CD14-positive monocyte (primary cell): ENCODE measurements at regions not wholly inside any gene's neighbourhood (a gene's known extent, or its start where the extent isn't known, plus 50 kb on each side); places are given as distances from the start of the nearest gene placed in this dataset.

Experiments
- DNase-seq, 3 donors: peaks; one replicate each; pipeline ENCODE4 v3.0.0-alpha.2; 2011 to 2022
- H2AFZ ChIP-seq: 2 replicates; pipeline ENCODE4 v1.6.0; 2012; ENCODE audit warnings: mild to moderate bottlenecking, low read depth, low read length, inconsistent platforms; ENCODE audit not compliant: insufficient read depth, poor library complexity, severe bottlenecking
- H3K27ac ChIP-seq, 2 donors: 1 replicate in 1 of 2; 2 replicates in 1 of 2; pipeline ENCODE4 v1.5.1; 2012 to 2013; ENCODE audit warnings: low read length in 2 of 2, control low read depth in 1 of 2, inconsistent platforms in 1 of 2, low read depth in 1 of 2, mild to moderate bottlenecking in 1 of 2
- H3K27me3 ChIP-seq, 2 donors: one replicate each; pipeline versions ENCODE4 v1.6.0 to v1.6.1; 2011 to 2013; ENCODE audit warnings: low read length in 2 of 2; ENCODE audit not compliant: control insufficient read depth in 2 of 2, insufficient read depth in 2 of 2
- H3K36me3 ChIP-seq, 2 donors: replicated peaks in 1 of 2; 1 replicate in 1 of 2; 2 replicates in 1 of 2; pipeline versions ENCODE4 v1.5.1 to v1.6.1; 2012 to 2013; ENCODE audit warnings: low read length in 2 of 2, control low read depth in 1 of 2, inconsistent platforms in 1 of 2, mild to moderate bottlenecking in 1 of 2; ENCODE audit not compliant: insufficient read depth in 2 of 2, control insufficient read depth in 1 of 2
- H3K4me1 ChIP-seq, 2 donors: 1 replicate in 1 of 2; 2 replicates in 1 of 2; pipeline versions ENCODE4 v1.5.1 to v1.6.1; 2012 to 2013; ENCODE audit warnings: low read length in 2 of 2, control low read depth in 1 of 2, inconsistent platforms in 1 of 2, mild to moderate bottlenecking in 1 of 2, moderate library complexity in 1 of 2; ENCODE audit not compliant: insufficient read depth in 2 of 2, control insufficient read depth in 1 of 2
- H3K4me2 ChIP-seq: replicated peaks from 2 replicates; pipeline ENCODE3; 2012; ENCODE audit warnings: low read length, moderate library complexity, mild to moderate bottlenecking; ENCODE audit not compliant: poor library complexity, severe bottlenecking; ENCODE audit errors: extremely low read depth
- H3K4me3 ChIP-seq, 3 experiments: fragments of 200-600 bp in 1 of 3; sonication (generic) in 1 of 3; replicated peaks in 1 of 3; 1 replicate in 2 of 3; 2 replicates in 1 of 3; pipeline ENCODE4 v1.5.1; 2011 to 2013; ENCODE audit warnings: low read length in 3 of 3, mild to moderate bottlenecking in 3 of 3, control low read depth in 2 of 3, low read depth in 2 of 3, inconsistent platforms in 1 of 3, moderate library complexity in 1 of 3
- H3K79me2 ChIP-seq: 2 replicates; pipeline ENCODE4 v1.6.0; 2012; ENCODE audit warnings: mild to moderate bottlenecking, control low read depth, inconsistent platforms, low read length, moderate library complexity; ENCODE audit not compliant: insufficient read depth
- H3K9ac ChIP-seq: 2 replicates; pipeline ENCODE4 v1.6.0; 2017; ENCODE audit warnings: low read length, mild to moderate bottlenecking; ENCODE audit not compliant: insufficient read depth, poor library complexity, severe bottlenecking
- H3K9me3 ChIP-seq, 2 donors: replicated peaks in 1 of 2; 1 replicate in 1 of 2; 2 replicates in 1 of 2; pipeline versions ENCODE4 v1.5.1 to v1.6.1; 2012 to 2013; ENCODE audit warnings: low read length in 2 of 2, control low read depth in 1 of 2; ENCODE audit not compliant: control insufficient read depth in 1 of 2, insufficient read depth in 1 of 2
- H4K20me1 ChIP-seq: 2 replicates; pipeline ENCODE4 v1.6.0; 2012; ENCODE audit warnings: mild to moderate bottlenecking, low read length, control low read depth, moderate library complexity; ENCODE audit not compliant: insufficient read depth
- H3K27ac Mint-ChIP-seq, 7 donors: one replicate each; pipeline ENCODE4 v1.8.0; 2020; ENCODE audit warnings: mild to moderate bottlenecking in 7 of 7, mixed read lengths in 7 of 7, moderate library complexity in 6 of 7, inconsistent platforms in 2 of 7
- H3K27me3 Mint-ChIP-seq, 3 donors: one replicate each; pipeline ENCODE4 v1.8.0; 2021 to 2022; ENCODE audit warnings: low read depth in 3 of 3, mild to moderate bottlenecking in 3 of 3, mixed read lengths in 3 of 3, moderate library complexity in 3 of 3, inconsistent platforms in 1 of 3
- H3K36me3 Mint-ChIP-seq, 2 donors: one replicate each; pipeline ENCODE4 v1.8.0; 2020; ENCODE audit warnings: mixed read lengths in 2 of 2, inconsistent platforms in 1 of 2, mild to moderate bottlenecking in 1 of 2
- H3K4me1 Mint-ChIP-seq: one replicate; pipeline ENCODE4 v1.8.0; 2020; ENCODE audit warnings: mild to moderate bottlenecking, mixed read lengths
- H3K4me3 Mint-ChIP-seq, 2 donors: one replicate each; pipeline ENCODE4 v1.8.0; 2020; ENCODE audit warnings: mild to moderate bottlenecking in 2 of 2, mixed read lengths in 2 of 2, moderate library complexity in 1 of 2
- H3K9me3 Mint-ChIP-seq, 7 donors: one replicate each; pipeline ENCODE4 v1.8.0; 2020 to 2022; ENCODE audit warnings: mixed read lengths in 7 of 7, mild to moderate bottlenecking in 6 of 7, moderate library complexity in 6 of 7, inconsistent platforms in 2 of 7
- WGBS: methylation state at CpG from one replicate; pipeline ENCODE4 v1.1.5; 2013; ENCODE audit warnings: missing lambda C conversion rate; ENCODE audit not compliant: insufficient coverage; 5-methylcytosine and 5-hydroxymethylcytosine counted together
- intact Hi-C, 2 donors: fragments of 100-400 bp; cut with micrococcal nuclease; formaldehyde crosslinking; loops; one replicate each; pipeline versions ENCODE4 v1.15.0 to v1.15.1; 2023
- TF ChIP-seq, protein P1 (sequence below): fragments of 200-600 bp; IDR thresholded peaks from one replicate; pipeline ENCODE4 v1.8.0; 2022; ENCODE audit warnings: antibody characterized with exemption, mild to moderate bottlenecking

GRCh38 chr6:117028256-117028655 is 151.2 kb downstream of the RFX6 start:
- Mint-ChIP-seq H3K27ac (no peak overlapping the region), H3K36me3 (no peaks in the 10 kb centered on the region), H3K4me1 (no peaks in the 10 kb centered on the region), H3K27me3 (no peaks in the 10 kb centered on the region), H3K4me3 (no peak overlapping the region), H3K9me3 (peaks cover 0 to 4% (median 0%) of the 10 kb centered on the region in 7 donors)
- no peaks in the 10 kb centered on the region for H3K9me3 ChIP-seq
- no peaks in the 10 kb centered on the region for H3K79me2 ChIP-seq
- H3K9ac ChIP-seq: no peak overlapping the region
- no peak overlapping the region for H3K4me2 ChIP-seq
- WGBS: no CpG with 5 or more reads among the region's 1 CpG
- no peaks in the 10 kb centered on the region for H3K4me1 ChIP-seq
- H3K4me3 ChIP-seq: no peak overlapping the region
- TF ChIP-seq, protein P1, sequence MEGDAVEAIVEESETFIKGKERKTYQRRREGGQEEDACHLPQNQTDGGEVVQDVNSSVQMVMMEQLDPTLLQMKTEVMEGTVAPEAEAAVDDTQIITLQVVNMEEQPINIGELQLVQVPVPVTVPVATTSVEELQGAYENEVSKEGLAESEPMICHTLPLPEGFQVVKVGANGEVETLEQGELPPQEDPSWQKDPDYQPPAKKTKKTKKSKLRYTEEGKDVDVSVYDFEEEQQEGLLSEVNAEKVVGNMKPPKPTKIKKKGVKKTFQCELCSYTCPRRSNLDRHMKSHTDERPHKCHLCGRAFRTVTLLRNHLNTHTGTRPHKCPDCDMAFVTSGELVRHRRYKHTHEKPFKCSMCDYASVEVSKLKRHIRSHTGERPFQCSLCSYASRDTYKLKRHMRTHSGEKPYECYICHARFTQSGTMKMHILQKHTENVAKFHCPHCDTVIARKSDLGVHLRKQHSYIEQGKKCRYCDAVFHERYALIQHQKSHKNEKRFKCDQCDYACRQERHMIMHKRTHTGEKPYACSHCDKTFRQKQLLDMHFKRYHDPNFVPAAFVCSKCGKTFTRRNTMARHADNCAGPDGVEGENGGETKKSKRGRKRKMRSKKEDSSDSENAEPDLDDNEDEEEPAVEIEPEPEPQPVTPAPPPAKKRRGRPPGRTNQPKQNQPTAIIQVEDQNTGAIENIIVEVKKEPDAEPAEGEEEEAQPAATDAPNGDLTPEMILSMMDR: no peak
- no peak for DNase-seq
- H2AFZ ChIP-seq: no peak overlapping the region
- H3K36me3 ChIP-seq: no peaks in the 10 kb centered on the region
- intact Hi-C loops: no loop called here
- H3K27me3 ChIP-seq: no peaks in the 10 kb centered on the region
- H4K20me1 ChIP-seq: no peaks in the 10 kb centered on the region
- no peak overlapping the region for H3K27ac ChIP-seq

DNA sequence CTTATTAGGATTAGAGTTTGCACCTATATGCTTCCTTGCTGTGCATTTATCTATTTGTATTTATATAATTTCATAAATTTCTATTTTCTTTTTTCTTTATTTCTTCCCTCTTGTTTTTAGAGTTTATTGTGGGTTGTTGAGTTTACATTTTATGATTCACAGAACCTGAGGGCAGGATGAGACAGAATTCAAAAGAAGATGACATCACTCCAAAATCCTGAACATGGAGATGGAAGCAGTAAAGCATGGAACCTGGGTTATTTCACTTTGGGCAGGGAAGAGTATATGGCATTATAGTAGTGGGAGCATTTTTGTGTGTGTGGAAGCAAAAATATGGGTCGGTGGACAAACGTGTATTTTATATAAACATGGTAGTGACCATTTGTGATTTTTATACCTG is 157.5 kb downstream of the RFX6 start:
- intact Hi-C loops: no loop called here
- Histone ChIP-seq H3K9me3 (no peaks in the 10 kb centered on the region), H3K27me3 (no peaks in the 10 kb centered on the region), H3K9ac (no peak overlapping the region), H2AFZ (no peak overlapping the region), H3K4me1 (no peaks in the 10 kb centered on the region), H3K79me2 (no peaks in the 10 kb centered on the region), H4K20me1 (no peaks in the 10 kb centered on the region), H3K4me2 (no peak overlapping the region), H3K4me3 (no peak overlapping the region), H3K36me3 (no peaks in the 10 kb centered on the region), H3K27ac (no peak overlapping the region)
- H3K27ac Mint-ChIP-seq: no peak overlapping the region
- peaks cover 0 to 5% (median 0%) of the 10 kb centered on the region in 3 donors for H3K27me3 Mint-ChIP-seq
- H3K4me1 Mint-ChIP-seq: no peaks in the 10 kb centered on the region
- H3K9me3 Mint-ChIP-seq: peaks cover 0 to 6% (median 2%) of the 10 kb centered on the region in 7 donors
- no CpG with 5 or more reads among the region's 2 CpGs for WGBS
- TF ChIP-seq, protein P1: no peak
- H3K4me3 Mint-ChIP-seq: no peak overlapping the region
- DNase-seq: no peak
- H3K36me3 Mint-ChIP-seq: no peaks in the 10 kb centered on the region
